ENCODE measurements at regions not wholly inside any gene's neighbourhood (a gene's known extent, or its start where the extent isn't known, plus 50 kb on each side); places are given as distances from the start of the nearest gene placed in this dataset.

DNA sequence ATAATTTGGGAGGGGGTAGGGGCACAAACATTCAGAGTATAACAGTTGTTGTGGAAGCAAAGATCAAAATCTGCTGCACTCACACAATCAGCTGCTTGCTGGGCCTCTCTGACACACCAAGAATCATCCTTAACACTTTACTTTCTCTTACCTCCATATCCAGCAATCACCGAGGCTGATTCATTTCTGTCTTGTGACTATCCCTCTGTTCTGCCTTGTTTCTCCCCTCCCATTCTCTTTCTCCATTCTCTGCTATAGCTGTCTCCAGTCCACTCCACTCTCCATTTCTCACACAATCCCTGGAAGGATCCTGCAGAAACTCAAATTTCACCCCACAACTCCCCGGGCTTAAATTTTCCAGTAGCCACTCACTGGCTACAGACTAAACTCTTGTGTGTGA lies 91.8 kb upstream of the NGF start:
- TF ChIP-seq, protein P1, sequence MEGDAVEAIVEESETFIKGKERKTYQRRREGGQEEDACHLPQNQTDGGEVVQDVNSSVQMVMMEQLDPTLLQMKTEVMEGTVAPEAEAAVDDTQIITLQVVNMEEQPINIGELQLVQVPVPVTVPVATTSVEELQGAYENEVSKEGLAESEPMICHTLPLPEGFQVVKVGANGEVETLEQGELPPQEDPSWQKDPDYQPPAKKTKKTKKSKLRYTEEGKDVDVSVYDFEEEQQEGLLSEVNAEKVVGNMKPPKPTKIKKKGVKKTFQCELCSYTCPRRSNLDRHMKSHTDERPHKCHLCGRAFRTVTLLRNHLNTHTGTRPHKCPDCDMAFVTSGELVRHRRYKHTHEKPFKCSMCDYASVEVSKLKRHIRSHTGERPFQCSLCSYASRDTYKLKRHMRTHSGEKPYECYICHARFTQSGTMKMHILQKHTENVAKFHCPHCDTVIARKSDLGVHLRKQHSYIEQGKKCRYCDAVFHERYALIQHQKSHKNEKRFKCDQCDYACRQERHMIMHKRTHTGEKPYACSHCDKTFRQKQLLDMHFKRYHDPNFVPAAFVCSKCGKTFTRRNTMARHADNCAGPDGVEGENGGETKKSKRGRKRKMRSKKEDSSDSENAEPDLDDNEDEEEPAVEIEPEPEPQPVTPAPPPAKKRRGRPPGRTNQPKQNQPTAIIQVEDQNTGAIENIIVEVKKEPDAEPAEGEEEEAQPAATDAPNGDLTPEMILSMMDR (IDR thresholded peaks at IDR 0.05; ENCODE audit: low read depth, low read length): no peak
- TF ChIP-seq EZH2phosphoT487 (IDR thresholded peaks at IDR 0.05; ENCODE audit: low read depth): no peak
